NCI-H2227 treated with DMSO at 0.1 percent for 48 hours (cell line): ENCODE measurements at regions not wholly inside any gene's neighbourhood (a gene's known extent, or its start where the extent isn't known, plus 50 kb on each side); places are given as distances from the start of the nearest gene placed in this dataset.

ENCODE experiments used
- DNase-seq: peaks from one replicate; lab custom pipeline; 2025; lab: John Stamatoyannopoulos, UW

- DNase-seq = no peak
Measured at GRCh38 chr7:8937204-8937603, 503.8 kb downstream of the NXPH1 start.

DNA sequence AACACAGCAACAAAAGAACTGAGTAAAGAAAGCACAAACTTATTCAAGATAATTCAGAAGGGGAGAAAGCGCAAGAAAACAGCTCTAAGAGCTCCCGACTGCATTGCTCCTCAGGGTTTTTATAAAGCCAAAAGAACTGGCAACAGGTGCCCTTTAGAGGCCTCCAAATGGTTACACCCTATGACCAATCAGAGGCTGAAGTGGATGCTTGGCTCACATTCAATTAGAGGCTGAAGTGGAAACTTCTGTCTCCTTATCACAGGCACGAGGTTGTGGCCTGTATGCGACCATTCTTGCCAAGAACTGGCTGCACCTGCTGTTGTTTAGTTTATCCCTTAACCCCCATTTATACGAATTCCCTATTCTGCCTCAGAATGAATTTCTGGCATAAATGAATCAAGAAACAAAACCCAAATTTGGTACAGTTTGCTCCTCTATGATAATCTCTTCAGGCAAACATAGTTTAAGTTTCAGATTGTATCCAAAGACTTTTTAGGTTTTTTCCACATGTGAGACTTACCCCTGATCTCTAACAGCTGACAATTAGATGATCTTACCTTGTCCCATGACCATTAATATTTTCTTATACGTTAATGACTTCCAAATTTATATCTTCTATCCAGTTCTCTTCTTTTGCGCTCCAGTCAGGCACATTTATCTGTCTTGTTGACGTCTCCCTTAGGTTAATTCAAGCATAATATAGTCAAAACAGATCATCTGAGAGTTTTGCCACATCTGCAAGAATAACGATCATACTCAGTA lies 504.8 kb downstream of the NXPH1 start:
- no peak for DNase-seq

GRCh38 chr7:8939446-8939845 lies 506.0 kb downstream of the NXPH1 start:
- no peak for DNase-seq

- DNase-seq = no peak
Measured at GRCh38 chr7:8963722-8964121, 530.3 kb downstream of the NXPH1 start.

- no peak for DNase-seq
Measured at GRCh38 chr7:8965177-8965576, 531.8 kb downstream of the NXPH1 start.

DNA sequence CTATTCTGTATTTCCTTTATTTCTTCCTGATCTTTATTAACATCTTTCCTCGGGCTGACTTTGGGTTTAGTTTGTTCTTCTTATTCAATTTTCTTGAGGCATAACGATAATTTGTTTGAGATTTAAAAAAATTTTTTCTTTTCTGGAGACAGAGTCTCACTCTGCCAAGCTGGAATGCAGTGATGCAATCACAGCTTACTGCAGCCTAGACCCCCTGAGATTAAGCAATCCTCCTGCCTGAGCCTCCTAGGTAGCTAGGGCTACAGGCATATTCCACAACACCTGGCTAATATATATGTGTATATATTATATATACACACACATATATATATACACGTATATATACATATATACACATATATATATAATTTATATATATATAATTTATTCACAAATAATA lies 540.2 kb downstream of the NXPH1 start:
- no peak for DNase-seq

- no peak for DNase-seq
Measured at GRCh38 chr7:8975681-8976080, 542.3 kb downstream of the NXPH1 start.

DNA sequence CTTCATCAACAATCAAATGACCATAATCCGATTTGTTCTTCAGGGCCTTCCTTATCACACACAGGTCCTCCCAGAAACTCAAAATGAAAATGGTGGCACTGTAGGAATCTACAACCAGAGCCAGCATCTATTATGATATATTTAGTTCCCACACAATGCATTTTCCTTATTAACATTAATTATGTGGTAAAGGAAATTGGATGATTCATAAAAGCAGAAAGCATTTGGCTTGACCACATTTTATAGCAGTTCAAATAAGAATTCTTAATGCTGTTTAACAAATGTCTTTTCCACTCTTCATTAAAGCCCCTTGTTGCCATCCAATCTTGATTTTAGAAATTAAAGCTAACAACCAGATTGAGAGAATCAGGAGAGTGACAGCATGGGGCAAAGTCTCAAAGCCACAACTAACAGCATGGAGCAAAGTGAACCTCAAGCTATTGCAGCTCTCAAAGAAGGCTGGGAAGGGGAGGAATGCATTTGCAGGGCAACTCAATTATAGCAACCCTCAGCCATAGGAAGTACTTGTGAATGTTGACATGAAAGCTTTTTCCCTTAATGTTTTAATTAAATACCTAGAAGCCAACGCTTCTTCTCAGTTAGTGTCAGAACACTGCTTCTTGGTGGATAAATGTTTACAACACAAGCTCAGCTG lies 549.1 kb downstream of the NXPH1 start:
- DNase-seq = no peak

DNA sequence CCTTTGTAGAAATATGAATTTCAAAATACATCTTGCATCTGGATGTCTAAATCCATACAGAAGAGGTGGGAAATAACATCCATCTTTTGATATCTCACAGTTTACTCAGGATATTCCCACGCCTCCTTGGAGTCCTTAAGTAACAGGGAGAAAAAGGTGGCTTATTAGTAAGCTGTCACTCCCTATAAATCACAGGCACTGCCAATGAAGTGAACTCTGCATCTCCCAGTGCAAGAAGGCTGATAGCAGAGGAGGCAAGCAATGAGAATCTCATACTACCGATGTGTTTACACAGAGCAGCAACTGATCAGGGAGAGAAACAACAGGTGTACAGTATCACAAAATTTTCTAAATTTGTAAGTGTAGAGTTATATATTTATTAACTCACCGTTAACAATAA lies 551.8 kb downstream of the NXPH1 start:
- DNase-seq = no peak

DNA sequence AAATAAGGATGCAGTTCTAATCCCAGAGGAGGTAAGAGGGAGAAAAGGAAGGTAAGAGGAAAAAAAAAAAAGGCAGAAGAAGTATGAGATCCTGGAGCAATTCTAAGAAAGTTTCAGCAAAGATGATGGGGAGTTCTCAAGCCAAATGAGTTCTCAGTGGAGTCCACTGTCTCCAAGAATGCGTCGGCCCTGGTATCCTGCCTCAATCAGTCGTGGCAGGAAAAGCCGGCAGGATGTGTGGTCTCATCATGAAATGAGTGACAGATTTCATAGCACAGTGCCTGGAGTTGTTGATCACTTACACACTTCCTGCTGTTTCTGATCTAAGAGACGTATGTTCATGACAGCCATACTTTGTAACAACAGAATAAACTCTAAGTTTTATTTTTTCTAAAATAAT lies 554.9 kb downstream of the NXPH1 start:
- no peak for DNase-seq

DNA sequence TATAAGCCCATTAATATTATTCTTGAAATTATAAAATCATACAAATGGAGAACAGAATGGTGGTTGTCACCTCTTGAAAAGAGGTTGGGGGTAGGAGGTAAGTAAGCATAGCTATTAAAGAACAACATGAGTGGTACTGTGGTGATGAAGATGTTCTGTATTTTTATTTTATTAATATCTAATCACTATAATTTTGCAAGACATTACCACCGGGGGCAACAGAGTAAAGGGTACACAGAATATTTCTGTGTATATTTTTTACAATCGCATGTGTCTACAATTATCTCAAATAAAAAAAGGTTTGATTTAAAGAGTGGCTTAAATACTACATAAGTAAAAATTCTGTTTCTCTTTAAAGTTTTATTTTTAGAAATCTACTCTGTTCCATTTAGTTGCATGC lies 557.8 kb downstream of the NXPH1 start:
- DNase-seq = no peak

DNA sequence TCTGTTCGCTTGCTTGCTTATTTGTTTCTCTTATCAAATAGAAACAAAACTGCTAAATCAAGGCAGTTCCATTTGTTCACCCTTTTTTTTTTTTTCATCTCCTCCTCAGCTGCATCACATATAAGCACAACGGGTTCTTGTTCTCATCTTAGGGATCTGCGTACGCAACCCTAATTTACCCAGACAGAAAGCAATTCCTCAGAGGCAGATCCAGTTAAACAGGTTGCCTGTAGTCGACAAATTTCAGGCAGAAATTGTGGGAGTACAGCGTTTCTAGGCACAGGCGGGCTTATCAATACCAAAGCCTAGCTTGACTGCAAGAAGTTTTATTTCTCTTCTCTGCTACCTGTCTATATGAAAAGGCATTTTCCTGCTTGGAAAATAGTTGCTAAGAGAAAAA lies 565.4 kb downstream of the NXPH1 start:
- DNase-seq = no peak

DNA sequence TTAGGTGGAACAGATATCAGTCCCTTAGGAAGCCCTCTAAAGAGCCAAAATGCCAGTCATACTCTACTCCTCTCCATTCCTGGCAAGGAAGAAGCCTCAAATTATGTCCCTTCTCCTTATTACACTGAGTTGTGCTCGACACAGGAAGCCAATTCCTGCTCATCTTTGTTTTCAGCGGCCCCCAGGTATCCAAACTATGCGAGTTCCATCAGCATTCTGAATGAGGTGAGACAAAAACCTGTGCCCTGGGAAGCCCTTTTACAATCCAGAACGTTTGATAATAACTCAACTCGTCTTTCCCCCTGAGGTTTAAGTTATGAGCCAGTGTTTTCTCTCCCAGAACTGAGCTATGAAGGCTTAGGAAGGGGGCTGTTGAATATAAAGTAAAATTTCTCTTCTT lies 580.5 kb downstream of the NXPH1 start:
- DNase-seq = no peak

DNA sequence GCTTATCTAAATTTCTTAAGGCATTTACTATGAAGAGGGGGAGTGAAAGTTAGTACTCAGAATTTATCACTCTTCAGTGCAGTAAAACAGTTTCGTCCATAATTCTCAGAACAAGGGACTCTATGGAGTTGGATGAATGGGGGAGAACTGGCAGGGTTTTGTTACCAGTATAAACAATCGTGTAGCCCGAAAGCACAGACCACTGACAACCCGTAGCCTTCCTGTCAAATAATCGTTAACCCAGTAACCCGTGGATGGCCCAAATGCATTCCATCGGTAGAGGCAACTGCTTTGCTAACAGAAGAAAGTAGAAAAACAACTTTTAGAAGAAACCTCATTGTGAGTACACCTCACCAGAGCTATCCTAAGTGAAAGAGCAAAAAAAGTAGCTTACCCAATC lies 583.9 kb downstream of the NXPH1 start:
- no peak for DNase-seq

- no peak for DNase-seq
Measured at GRCh38 chr7:9022456-9022855, 589.0 kb downstream of the NXPH1 start.

GRCh38 chr7:9023675-9024294 lies 590.4 kb downstream of the NXPH1 start:
- DNase-seq = no peak

DNA sequence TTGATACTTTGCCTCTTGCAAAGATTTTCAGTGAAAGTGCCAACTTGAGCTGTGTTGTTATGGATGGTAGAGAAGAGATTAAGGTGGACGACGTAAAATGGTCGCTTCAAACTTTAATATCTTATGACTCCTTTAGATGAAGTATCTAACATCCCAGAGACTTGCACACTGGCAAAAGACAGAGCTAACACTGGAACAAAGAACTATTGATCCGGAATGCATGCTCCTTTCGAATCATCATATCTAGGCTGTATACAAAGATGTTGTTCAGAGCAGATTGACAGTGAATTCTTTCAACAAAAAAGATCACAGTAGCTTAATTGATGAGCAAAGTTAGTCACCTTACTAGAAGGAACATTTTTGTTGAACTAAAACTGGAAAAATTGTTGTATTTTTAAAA lies 592.7 kb downstream of the NXPH1 start:
- no peak for DNase-seq

GRCh38 chr7:9028012-9028411 lies 594.6 kb downstream of the NXPH1 start:
- DNase-seq = no peak

- no peak for DNase-seq
Measured at GRCh38 chr7:9029681-9030530, 596.5 kb downstream of the NXPH1 start.

- no peak for DNase-seq
Measured at GRCh38 chr7:9030976-9031375, 597.6 kb downstream of the NXPH1 start.

DNA sequence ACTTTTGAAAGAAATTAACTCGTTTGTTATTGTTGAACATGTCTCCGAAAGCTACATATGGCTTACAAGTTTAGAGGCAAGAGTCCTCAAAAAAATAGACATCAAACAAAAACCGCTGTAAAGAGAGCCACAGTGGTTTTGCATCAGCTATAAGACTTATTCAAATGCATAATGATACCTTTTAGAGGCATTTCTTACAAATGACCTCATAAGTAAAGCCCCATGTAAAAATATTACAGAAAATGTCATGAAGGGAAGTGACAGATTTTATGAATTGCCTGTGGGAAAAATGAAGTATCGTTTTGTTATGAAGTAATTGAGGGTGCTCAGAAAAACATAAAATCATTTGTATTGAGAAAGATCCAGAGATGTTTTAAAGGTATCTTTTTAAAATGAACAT lies 598.0 kb downstream of the NXPH1 start:
- DNase-seq = no peak

DNA sequence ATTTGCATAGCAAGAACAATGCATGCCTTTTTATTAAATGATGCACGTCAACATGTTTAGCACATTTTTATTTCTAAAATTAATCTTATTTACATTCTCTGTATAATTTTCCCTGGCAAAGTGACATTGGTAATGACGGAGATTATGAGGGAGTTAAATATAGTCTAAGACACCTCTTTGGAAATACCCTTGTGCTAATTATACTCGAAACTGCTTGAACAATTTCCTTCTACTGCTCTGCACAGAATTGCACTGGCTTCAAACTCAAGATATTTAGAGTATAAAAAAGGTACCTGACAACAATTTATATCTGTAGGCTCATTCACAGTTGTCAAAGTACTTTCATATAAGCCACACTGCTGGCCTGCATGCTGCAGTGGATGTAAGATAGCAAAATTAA lies 602.7 kb downstream of the NXPH1 start:
- no peak for DNase-seq
